GM21723 (cell line): ENCODE measurements at regions not wholly inside any gene's neighbourhood (a gene's known extent, or its start where the extent isn't known, plus 50 kb on each side); places are given as distances from the start of the nearest gene placed in this dataset.

ENCODE experiments used
- ATAC-seq: cut with Tn5 transposase; IDR thresholded peaks from one replicate; pipeline ENCODE4 v1.9.1; 2021; ENCODE audit warnings: mild to moderate bottlenecking, moderate library complexity; ENCODE audit not compliant: unreplicated experiment

- no peak for ATAC-seq
These were observed 147.9 kb upstream of the CBLN2 start for GRCh38 chr18:72692086-72692485.

- ATAC-seq, result no peak
These were observed 143.6 kb upstream of the CBLN2 start for GRCh38 chr18:72687736-72688135.

- ATAC-seq, result no peak
These were observed 131.3 kb upstream of the CBLN2 start for GRCh38 chr18:72675394-72675793.

- peak; percentile 91 for ATAC-seq
These were observed 130.6 kb upstream of the CBLN2 start for GRCh38 chr18:72674710-72675109.

GRCh38 chr18:72673242-72673641 lies 129.1 kb upstream of the CBLN2 start:
- ATAC-seq, result no peak

- peak; percentile 55 for ATAC-seq
These were observed 128.4 kb upstream of the CBLN2 start for GRCh38 chr18:72672364-72673184.

- no peak for ATAC-seq
These were observed 123.8 kb upstream of the CBLN2 start for GRCh38 chr18:72667932-72668331.

- ATAC-seq, result peak; percentile 89
These were observed 109.0 kb upstream of the CBLN2 start for GRCh38 chr18:72652990-72653593.

- ATAC-seq, result no peak
These were observed 106.9 kb upstream of the CBLN2 start for GRCh38 chr18:72651033-72651432.

- no peak for ATAC-seq
These were observed 104.4 kb upstream of the CBLN2 start for GRCh38 chr18:72648481-72648960.

GRCh38 chr18:72648079-72648478 lies 103.9 kb upstream of the CBLN2 start:
- no peak for ATAC-seq

GRCh38 chr18:72640557-72640956 lies 96.4 kb upstream of the CBLN2 start:
- ATAC-seq, result no peak

- no peak for ATAC-seq
These were observed 94.2 kb upstream of the CBLN2 start for GRCh38 chr18:72638376-72638775.

- no peak for ATAC-seq
These were observed 93.6 kb upstream of the CBLN2 start for GRCh38 chr18:72637721-72638120.

- no peak for ATAC-seq
These were observed 93.2 kb upstream of the CBLN2 start for GRCh38 chr18:72637299-72637698.

- ATAC-seq, result no peak
These were observed 92.5 kb upstream of the CBLN2 start for GRCh38 chr18:72636611-72637010.

GRCh38 chr18:72634500-72634899 lies 90.4 kb upstream of the CBLN2 start:
- ATAC-seq, result no peak

GRCh38 chr18:72630991-72631390 lies 86.8 kb upstream of the CBLN2 start:
- no peak for ATAC-seq

- no peak for ATAC-seq
These were observed 79.3 kb upstream of the CBLN2 start for GRCh38 chr18:72623444-72623843.

GRCh38 chr18:72613534-72613930 lies 69.4 kb upstream of the CBLN2 start:
- ATAC-seq, result no peak

- no peak for ATAC-seq
These were observed 68.9 kb upstream of the CBLN2 start for GRCh38 chr18:72612894-72613533.

GRCh38 chr18:72605376-72605775 lies 61.2 kb upstream of the CBLN2 start:
- ATAC-seq, result no peak
